Muscle layer of duodenum (tissue), 2 donors: ENCODE measurements at regions not wholly inside any gene's neighbourhood (a gene's known extent, or its start where the extent isn't known, plus 50 kb on each side); places are given as distances from the start of the nearest gene placed in this dataset.

ENCODE experiments used
- H3K27ac ChIP-seq: one replicate; pipeline ENCODE4 v1.7.0; 2013; ENCODE audit warnings: mild to moderate bottlenecking, low read length
- H3K27me3 ChIP-seq: one replicate; pipeline ENCODE4 v1.7.0; 2013; ENCODE audit warnings: low read depth, mild to moderate bottlenecking, control low read depth, low read length
- H3K36me3 ChIP-seq, 2 donors: one replicate each; pipeline ENCODE4 v1.7.0; 2013; ENCODE audit warnings: low read length in 2 of 2, control low read depth in 1 of 2, mild to moderate bottlenecking in 1 of 2; ENCODE audit not compliant: insufficient read depth in 2 of 2, control insufficient read depth in 1 of 2
- H3K4me1 ChIP-seq, 2 donors: one replicate each; pipeline ENCODE4 v1.7.0; 2013; ENCODE audit warnings: low read length in 2 of 2, mild to moderate bottlenecking in 2 of 2, control low read depth in 1 of 2, moderate library complexity in 1 of 2; ENCODE audit not compliant: insufficient read depth in 2 of 2, control insufficient read depth in 1 of 2
- H3K4me3 ChIP-seq, 2 donors: one replicate each; pipeline ENCODE4 v1.7.0; 2013; ENCODE audit warnings: low read length in 2 of 2, low read depth in 1 of 2, mild to moderate bottlenecking in 1 of 2
- H3K9me3 ChIP-seq, 2 donors: one replicate each; pipeline ENCODE4 v1.7.0; 2013; ENCODE audit warnings: low read length in 2 of 2, control low read depth in 1 of 2, mild to moderate bottlenecking in 1 of 2; ENCODE audit not compliant: control insufficient read depth in 1 of 2
- donor health status: healthy.

- Histone ChIP-seq H3K4me3 (no peak overlapping the region), H3K27ac (no peak overlapping the region), H3K27me3 (no peaks in the 10 kb centered on the region), H3K36me3 (no peaks in the 10 kb centered on the region), H3K4me1 (no peaks in the 10 kb centered on the region), H3K9me3 (no peaks in the 10 kb centered on the region)
These were observed 701.8 kb upstream of the TENM3 start for GRCh38 chr4:181541396-181541795.

DNA sequence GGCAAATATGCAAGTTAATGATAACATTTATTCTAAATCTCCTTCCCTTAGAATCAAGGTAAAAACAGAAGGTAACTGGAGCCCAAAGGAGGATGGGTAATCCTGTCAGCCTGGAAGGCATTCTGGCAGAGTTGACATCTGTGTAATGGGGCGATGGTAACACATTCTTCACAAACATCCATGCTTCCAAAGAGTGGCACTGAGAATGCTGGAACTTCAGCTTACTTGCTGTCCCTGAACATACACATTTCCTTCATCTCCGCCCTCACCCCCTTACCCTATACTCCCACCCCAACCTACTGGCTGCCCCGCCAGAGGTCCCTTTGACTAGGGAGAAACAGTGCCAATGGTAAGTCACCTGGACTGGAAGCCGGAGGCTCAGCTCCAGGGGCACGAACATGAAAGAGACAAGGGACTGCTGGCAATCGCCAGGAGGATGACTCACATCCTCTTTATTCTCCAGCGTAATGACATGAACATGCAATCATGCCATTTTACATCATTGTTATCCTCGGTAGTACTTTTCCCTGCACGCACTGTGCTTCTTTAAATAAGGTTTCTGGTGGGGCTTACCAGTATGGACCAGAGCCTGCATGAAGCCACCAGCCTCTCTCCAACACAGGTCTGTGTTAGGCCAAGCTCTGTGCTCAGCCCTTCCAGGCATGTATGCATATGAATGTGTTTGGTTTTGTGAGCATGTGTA is 694.2 kb upstream of the TENM3 start:
- Histone ChIP-seq H3K9me3 (no peaks in the 10 kb centered on the region), H3K27me3 (no peaks in the 10 kb centered on the region), H3K27ac (no peak overlapping the region), H3K4me1 (no peaks in the 10 kb centered on the region), H3K36me3 (no peaks in the 10 kb centered on the region), H3K4me3 (no peak overlapping the region)

DNA sequence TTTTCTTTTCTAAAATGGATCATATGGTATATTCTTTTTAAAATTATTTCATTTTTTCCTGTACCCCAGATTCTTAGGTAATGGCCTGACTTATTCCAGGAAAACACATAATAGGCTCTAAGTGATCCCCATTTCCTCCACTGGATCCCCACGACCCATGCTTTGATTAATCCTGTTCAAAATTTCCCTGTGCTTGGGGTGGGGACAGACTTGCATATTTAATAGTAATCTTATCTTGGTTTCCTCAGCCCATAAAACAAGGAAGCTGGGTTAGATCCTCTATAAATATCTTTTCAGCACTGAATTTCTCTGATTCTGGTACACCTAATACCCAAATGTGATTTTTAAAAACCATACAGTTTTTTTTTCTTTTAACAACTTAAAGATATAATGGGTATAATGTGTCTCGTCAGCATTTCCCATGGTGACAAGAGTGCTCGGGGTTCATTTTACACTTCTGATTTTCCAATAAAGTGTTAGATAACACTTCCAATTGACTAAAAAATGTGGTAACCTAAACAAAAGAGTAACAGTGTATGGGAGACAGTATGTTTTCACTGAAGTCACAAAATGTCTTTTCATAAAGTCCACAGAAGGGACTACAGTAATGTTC is 693.5 kb upstream of the TENM3 start:
- no peaks in the 10 kb centered on the region for H3K36me3 ChIP-seq
- H3K4me1 ChIP-seq: no peaks in the 10 kb centered on the region
- H3K4me3 ChIP-seq: no peak overlapping the region
- H3K9me3 ChIP-seq: no peaks in the 10 kb centered on the region
- no peak overlapping the region for H3K27ac ChIP-seq
- no peaks in the 10 kb centered on the region for H3K27me3 ChIP-seq

DNA sequence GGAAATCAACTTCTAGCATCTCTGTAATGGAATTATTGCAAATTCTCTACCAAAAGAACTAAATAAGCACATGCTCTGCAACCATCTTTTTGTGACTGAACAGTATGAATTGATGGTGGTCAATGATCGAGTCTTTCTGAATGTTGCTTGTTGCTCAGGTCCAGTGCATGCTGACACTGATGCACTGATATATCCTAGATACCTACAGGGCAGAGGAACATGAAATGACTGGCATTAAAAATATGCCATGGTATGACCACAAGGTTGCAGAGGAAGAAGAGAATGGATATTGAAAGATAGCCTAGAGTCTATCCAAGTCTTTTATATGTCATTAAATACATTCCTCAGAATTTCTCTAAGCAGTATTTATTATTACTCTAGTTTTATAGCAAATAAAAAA is 692.8 kb upstream of the TENM3 start:
- no peak overlapping the region for H3K27ac ChIP-seq
- no peak overlapping the region for H3K4me3 ChIP-seq
- no peaks in the 10 kb centered on the region for H3K9me3 ChIP-seq
- H3K27me3 ChIP-seq: no peaks in the 10 kb centered on the region
- H3K4me1 ChIP-seq: no peaks in the 10 kb centered on the region
- no peaks in the 10 kb centered on the region for H3K36me3 ChIP-seq

- Histone ChIP-seq H3K4me1 (no peaks in the 10 kb centered on the region), H3K27me3 (no peaks in the 10 kb centered on the region), H3K27ac (no peak overlapping the region), H3K4me3 (no peak overlapping the region), H3K9me3 (no peaks in the 10 kb centered on the region), H3K36me3 (no peaks in the 10 kb centered on the region)
These were observed 683.6 kb upstream of the TENM3 start for GRCh38 chr4:181559637-181560036.

- no peaks in the 10 kb centered on the region for H3K4me1 ChIP-seq
- H3K27ac ChIP-seq: no peak overlapping the region
- H3K36me3 ChIP-seq: no peaks in the 10 kb centered on the region
- no peaks in the 10 kb centered on the region for H3K9me3 ChIP-seq
- H3K4me3 ChIP-seq: no peak overlapping the region
- no peaks in the 10 kb centered on the region for H3K27me3 ChIP-seq
These were observed 680.8 kb upstream of the TENM3 start for GRCh38 chr4:181562399-181562798.

DNA sequence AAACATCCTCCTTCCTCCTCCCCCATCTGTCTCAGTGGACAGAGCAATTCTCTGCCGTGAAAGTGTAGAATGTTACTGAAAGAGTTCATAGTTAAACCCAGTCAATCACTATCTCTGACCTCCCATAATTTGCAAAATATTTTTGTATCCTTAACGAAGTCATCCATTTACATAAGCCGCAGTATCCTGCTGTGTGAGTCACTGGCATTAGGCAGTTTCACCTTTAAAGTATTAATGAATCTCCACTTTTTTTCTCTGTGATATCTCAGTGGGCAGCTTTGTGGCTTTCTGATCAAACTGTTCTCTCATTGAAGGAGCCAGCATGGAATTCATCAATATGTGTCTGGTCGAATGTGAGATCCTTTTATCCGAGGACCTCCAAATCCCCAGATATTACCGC is 678.6 kb upstream of the TENM3 start:
- Histone ChIP-seq H3K9me3 (no peaks in the 10 kb centered on the region), H3K27ac (no peak overlapping the region), H3K27me3 (no peaks in the 10 kb centered on the region), H3K36me3 (no peaks in the 10 kb centered on the region), H3K4me1 (no peaks in the 10 kb centered on the region), H3K4me3 (no peak overlapping the region)

- H3K27me3 ChIP-seq: no peaks in the 10 kb centered on the region
These were observed 676.7 kb upstream of the TENM3 start for GRCh38 chr4:181566490-181566889.

DNA sequence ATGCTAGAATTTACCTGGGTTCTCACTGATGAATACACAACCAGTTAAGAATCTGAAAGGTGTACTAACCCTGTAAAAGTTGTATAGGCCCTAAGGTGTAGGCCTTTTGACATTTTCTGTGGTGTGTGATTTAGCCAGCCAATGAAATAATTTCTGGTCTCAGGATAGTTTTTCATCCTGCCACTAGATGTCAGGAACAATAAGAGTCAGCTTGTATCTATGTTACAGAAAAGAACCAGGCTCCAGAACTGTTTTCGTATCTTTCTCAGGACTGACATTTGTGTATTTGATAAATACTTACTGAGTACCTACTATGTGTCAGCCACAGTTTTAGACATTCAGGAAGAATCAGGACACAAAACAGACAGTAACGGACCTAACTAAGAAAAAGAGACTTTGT is 673.6 kb upstream of the TENM3 start:
- Histone ChIP-seq H3K27ac (no peak overlapping the region), H3K9me3 (no peaks in the 10 kb centered on the region), H3K36me3 (no peaks in the 10 kb centered on the region), H3K4me1 (no peaks in the 10 kb centered on the region), H3K27me3 (no peaks in the 10 kb centered on the region), H3K4me3 (no peak overlapping the region)

More at GRCh38 chr4:181566490-181566889, 676.7 kb upstream of the TENM3 start:
- Histone ChIP-seq H3K4me1 (no peaks in the 10 kb centered on the region), H3K27ac (no peak overlapping the region), H3K4me3 (no peak overlapping the region), H3K9me3 (no peaks in the 10 kb centered on the region), H3K36me3 (no peaks in the 10 kb centered on the region)

DNA sequence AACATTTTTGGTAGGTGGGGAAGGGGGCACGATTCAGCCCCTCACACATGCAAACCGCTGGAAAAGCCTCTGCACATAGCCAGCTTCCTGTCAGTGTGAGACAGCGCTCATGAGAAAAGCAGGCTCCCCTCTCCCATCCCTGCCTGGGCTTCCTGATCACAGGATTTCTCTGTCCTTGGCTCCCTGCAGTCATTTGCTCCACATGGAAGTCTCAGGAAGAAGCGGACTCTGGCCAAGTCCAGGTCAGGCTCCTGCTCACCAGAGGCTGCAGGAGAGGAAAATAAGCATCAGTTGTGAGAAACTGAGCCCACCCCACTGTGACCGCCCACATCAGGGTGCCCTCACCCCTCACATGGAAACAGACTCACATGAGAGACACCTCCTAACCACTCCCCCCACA is 664.3 kb upstream of the TENM3 start:
- Histone ChIP-seq H3K4me1 (no peaks in the 10 kb centered on the region), H3K36me3 (no peaks in the 10 kb centered on the region), H3K9me3 (no peaks in the 10 kb centered on the region), H3K4me3 (no peak overlapping the region), H3K27me3 (no peaks in the 10 kb centered on the region), H3K27ac (no peak overlapping the region)

GRCh38 chr4:181579486-181579885 is 663.7 kb upstream of the TENM3 start:
- no peak overlapping the region for H3K27ac ChIP-seq
- H3K36me3 ChIP-seq: no peaks in the 10 kb centered on the region
- no peaks in the 10 kb centered on the region for H3K9me3 ChIP-seq
- no peaks in the 10 kb centered on the region for H3K27me3 ChIP-seq
- no peak overlapping the region for H3K4me3 ChIP-seq
- no peaks in the 10 kb centered on the region for H3K4me1 ChIP-seq

GRCh38 chr4:181581983-181582382 is 661.2 kb upstream of the TENM3 start:
- Histone ChIP-seq H3K36me3 (no peaks in the 10 kb centered on the region), H3K27me3 (no peaks in the 10 kb centered on the region), H3K9me3 (no peaks in the 10 kb centered on the region), H3K4me1 (no peaks in the 10 kb centered on the region), H3K4me3 (no peak overlapping the region), H3K27ac (no peak overlapping the region)
